Suprapubic skin (tissue), 4 donors: ENCODE measurements at regions not wholly inside any gene's neighbourhood (a gene's known extent, or its start where the extent isn't known, plus 50 kb on each side); places are given as distances from the start of the nearest gene placed in this dataset.

Source experiments
- DNase-seq, 2 donors: peaks; one replicate each; pipeline ENCODE4 v3.0.0-alpha.2; 2019; ENCODE audit warnings: low spot score in 2 of 2
- H3K27ac ChIP-seq: fragments of 200-600 bp; sonication (generic); one replicate; pipeline ENCODE4 v1.5.1; 2019
- H3K27me3 ChIP-seq: fragments of 200-600 bp; sonication (generic); one replicate; pipeline ENCODE4 v1.5.1; 2019
- H3K36me3 ChIP-seq: fragments of 200-600 bp; sonication (generic); one replicate; pipeline ENCODE4 v1.5.1; 2019
- H3K4me1 ChIP-seq: fragments of 200-600 bp; sonication (generic); one replicate; pipeline ENCODE4 v1.5.1; 2019
- H3K4me3 ChIP-seq: fragments of 200-600 bp; sonication (generic); one replicate; pipeline ENCODE4 v1.5.1; 2019; ENCODE audit warnings: mild to moderate bottlenecking
- H3K9me3 ChIP-seq: fragments of 200-600 bp; sonication (generic); one replicate; pipeline ENCODE4 v1.5.1; 2019
- EP300 ChIP-seq: sonication (generic); formaldehyde crosslinking; IDR thresholded peaks from one replicate; pipeline ENCODE4 v1.6.1; 2017; ENCODE audit warnings: antibody characterized with exemption
- POLR2A ChIP-seq, 2 donors: fragments of 450-650 bp; IDR thresholded peaks; one replicate each; pipeline ENCODE4 v1.6.1; 2017; ENCODE audit warnings: antibody characterized with exemption in 2 of 2, mild to moderate bottlenecking in 2 of 2, moderate library complexity in 2 of 2
- POLR2AphosphoS5 ChIP-seq, 3 donors: sonication (generic); formaldehyde crosslinking; IDR thresholded peaks; one replicate each; pipeline ENCODE4 v1.6.1; 2017; ENCODE audit warnings: antibody characterized with exemption in 3 of 3
- WGBS: methylation state at CpG from one replicate; pipeline ENCODE4 v1.1.5; 2018; 5-methylcytosine and 5-hydroxymethylcytosine counted together
- TF ChIP-seq, protein P1 (sequence below), 2 donors: fragments of 200-600 bp in 1 of 2; fragments of 450-650 bp in 1 of 2; sonication (generic) in 1 of 2; IDR thresholded peaks; one replicate each; pipeline ENCODE4 v1.5.1; 2016 to 2019; ENCODE audit warnings: antibody characterized with exemption in 2 of 2, mild to moderate bottlenecking in 1 of 2, moderate library complexity in 1 of 2

DNA sequence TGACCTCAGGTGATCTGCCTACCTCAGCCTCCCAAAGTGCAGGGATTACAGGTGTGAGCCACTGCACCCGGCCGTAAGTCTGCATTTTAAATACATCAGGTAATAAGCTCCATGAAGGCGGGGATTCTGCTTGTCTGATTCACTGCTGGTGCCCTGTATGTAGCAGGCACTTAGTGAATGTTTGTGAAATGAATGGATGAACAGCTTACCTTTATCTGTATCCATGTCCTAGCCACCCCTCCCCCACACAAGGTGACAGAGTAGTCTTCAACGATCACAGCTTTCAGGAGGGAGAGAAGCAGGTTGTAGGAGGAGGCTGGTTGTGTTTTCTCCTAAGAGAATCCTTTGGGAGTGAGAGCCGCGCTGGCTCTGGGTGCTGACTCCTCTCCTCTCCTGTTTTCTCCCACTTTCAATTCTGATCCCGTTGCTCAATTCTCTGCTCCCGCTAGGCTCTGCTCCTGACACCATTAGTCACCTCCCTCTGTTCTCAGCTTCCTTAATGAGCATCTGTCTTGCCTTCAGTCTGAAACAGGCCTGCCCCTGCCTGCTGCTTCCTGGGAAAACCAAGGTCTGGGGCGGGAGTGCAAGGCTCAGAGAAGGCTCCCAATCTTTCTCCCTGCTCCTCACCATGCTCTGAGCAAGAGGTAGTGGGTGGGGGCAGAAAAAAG, 88.8 kb upstream of the CTNNA1 start:
- TF ChIP-seq, protein P1, sequence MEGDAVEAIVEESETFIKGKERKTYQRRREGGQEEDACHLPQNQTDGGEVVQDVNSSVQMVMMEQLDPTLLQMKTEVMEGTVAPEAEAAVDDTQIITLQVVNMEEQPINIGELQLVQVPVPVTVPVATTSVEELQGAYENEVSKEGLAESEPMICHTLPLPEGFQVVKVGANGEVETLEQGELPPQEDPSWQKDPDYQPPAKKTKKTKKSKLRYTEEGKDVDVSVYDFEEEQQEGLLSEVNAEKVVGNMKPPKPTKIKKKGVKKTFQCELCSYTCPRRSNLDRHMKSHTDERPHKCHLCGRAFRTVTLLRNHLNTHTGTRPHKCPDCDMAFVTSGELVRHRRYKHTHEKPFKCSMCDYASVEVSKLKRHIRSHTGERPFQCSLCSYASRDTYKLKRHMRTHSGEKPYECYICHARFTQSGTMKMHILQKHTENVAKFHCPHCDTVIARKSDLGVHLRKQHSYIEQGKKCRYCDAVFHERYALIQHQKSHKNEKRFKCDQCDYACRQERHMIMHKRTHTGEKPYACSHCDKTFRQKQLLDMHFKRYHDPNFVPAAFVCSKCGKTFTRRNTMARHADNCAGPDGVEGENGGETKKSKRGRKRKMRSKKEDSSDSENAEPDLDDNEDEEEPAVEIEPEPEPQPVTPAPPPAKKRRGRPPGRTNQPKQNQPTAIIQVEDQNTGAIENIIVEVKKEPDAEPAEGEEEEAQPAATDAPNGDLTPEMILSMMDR (IDR thresholded peaks at IDR 0.05) = no peak
- TF ChIP-seq POLR2A (IDR thresholded peaks at IDR 0.05) (no peak), POLR2AphosphoS5 (IDR thresholded peaks at IDR 0.05) (no peak), EP300 (no peak)
- peak overlapping the region; percentile 3 for H3K27ac ChIP-seq

GRCh38 chr5:138663561-138663960, 88.4 kb upstream of the HSPA9 start:
- H3K27me3 ChIP-seq = no peaks in the 10 kb centered on the region
- DNase-seq = peak; percentile 26 to 29
- H3K9me3 ChIP-seq = no peaks in the 10 kb centered on the region
- TF ChIP-seq EP300 = no peak
- no peak for TF ChIP-seq POLR2A (IDR thresholded peaks at IDR 0.05)
- TF ChIP-seq, protein P1 (IDR thresholded peaks at IDR 0.05) = no peak
- no peak for TF ChIP-seq POLR2AphosphoS5 (IDR thresholded peaks at IDR 0.05)
- H3K4me3 ChIP-seq = no peak overlapping the region
- H3K4me1 ChIP-seq = peaks cover 43% of the 10 kb centered on the region
- WGBS = 49% methylated on average over 4 of the region's 4 CpGs
- peak overlapping the region; percentile 12 for H3K27ac ChIP-seq
- H3K36me3 ChIP-seq = no peaks in the 10 kb centered on the region

More for the DNA sequence above, 88.8 kb upstream of the CTNNA1 start:
- Histone ChIP-seq H3K4me3 (no peak overlapping the region), H3K9me3 (no peaks in the 10 kb centered on the region), H3K4me1 (peaks cover 43% of the 10 kb centered on the region), H3K36me3 (no peaks in the 10 kb centered on the region), H3K27me3 (no peaks in the 10 kb centered on the region)
- DNase-seq = peak in 1 of 2 donors; percentile 48
- WGBS = 62% methylated on average over 9 of the region's 9 CpGs

DNA sequence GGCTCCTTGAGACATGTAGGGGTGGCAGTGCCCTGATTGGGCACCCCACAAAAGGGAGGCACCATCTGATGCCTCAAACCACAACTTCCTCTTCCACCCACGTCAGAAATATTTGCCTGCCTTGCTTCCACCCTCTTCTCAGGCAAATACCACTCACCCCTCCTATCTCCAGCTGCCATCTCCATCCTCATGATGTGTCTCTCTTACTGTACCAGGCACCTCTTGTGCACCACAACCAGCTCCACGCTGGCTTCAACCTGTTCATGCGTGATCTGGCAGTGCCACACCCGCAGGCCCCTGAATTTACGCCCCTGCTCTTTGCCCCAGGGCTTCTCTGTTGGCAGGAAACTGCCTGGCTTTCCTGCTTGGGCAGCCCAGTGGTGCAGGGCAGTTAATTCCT, 87.8 kb upstream of the HSPA9 start:
- peak; percentile 40 to 52 for DNase-seq
- Histone ChIP-seq H3K27ac (peak overlapping the region; percentile 12), H3K4me1 (peaks cover 43% of the 10 kb centered on the region), H3K27me3 (no peaks in the 10 kb centered on the region), H3K36me3 (no peaks in the 10 kb centered on the region), H3K9me3 (no peaks in the 10 kb centered on the region), H3K4me3 (no peak overlapping the region)
- WGBS = 47% methylated on average over 4 of the region's 5 CpGs
- no peak for TF ChIP-seq EP300
- TF ChIP-seq POLR2AphosphoS5 (IDR thresholded peaks at IDR 0.05) = no peak
- TF ChIP-seq, protein P1 (IDR thresholded peaks at IDR 0.05) = no peak
- no peak for TF ChIP-seq POLR2A (IDR thresholded peaks at IDR 0.05)

- Histone ChIP-seq H3K4me1 (peaks cover 43% of the 10 kb centered on the region), H3K36me3 (no peaks in the 10 kb centered on the region), H3K9me3 (no peaks in the 10 kb centered on the region), H3K27me3 (no peaks in the 10 kb centered on the region), H3K4me3 (no peak overlapping the region), H3K27ac (no peak overlapping the region)
- 77% methylated on average over 6 of the region's 6 CpGs for WGBS
- TF ChIP-seq POLR2AphosphoS5 (IDR thresholded peaks at IDR 0.05) = no peak
- no peak for TF ChIP-seq EP300
- no peak for TF ChIP-seq POLR2A (IDR thresholded peaks at IDR 0.05)
- TF ChIP-seq, protein P1 (IDR thresholded peaks at IDR 0.05) = no peak
- DNase-seq = peak; percentile 36 to 45
These were observed 87.4 kb upstream of the HSPA9 start for GRCh38 chr5:138662599-138662998.

- peak overlapping the region; percentile 15 for H3K27ac ChIP-seq
- H3K4me3 ChIP-seq = no peak overlapping the region
- WGBS = 35% methylated on average over 5 of the region's 5 CpGs
- no peak for TF ChIP-seq POLR2AphosphoS5 (IDR thresholded peaks at IDR 0.05)
- DNase-seq = peak in 1 of 2 donors; percentile 50
- H3K4me1 ChIP-seq = peaks cover 43% of the 10 kb centered on the region
- no peaks in the 10 kb centered on the region for H3K36me3 ChIP-seq
- no peaks in the 10 kb centered on the region for H3K9me3 ChIP-seq
- no peaks in the 10 kb centered on the region for H3K27me3 ChIP-seq
These were observed 86.8 kb upstream of the HSPA9 start for GRCh38 chr5:138661991-138662434.
